ENCODE measurements at regions not wholly inside any gene's neighbourhood (a gene's known extent, or its start where the extent isn't known, plus 50 kb on each side); places are given as distances from the start of the nearest gene placed in this dataset.

- TF ChIP-seq CTCF (tag by site-specific recombination; IDR thresholded peaks at IDR 0.05) (no peak), SETDB1 (IDR thresholded peaks at IDR 0.05; ENCODE audit: insufficient read length, low read length) (no peak), ZNF23 (tag by site-specific recombination; IDR thresholded peaks at IDR 0.05; ENCODE audit: borderline replicate concordance) (no peak), ZBTB7A (tag by site-specific recombination; IDR thresholded peaks at IDR 0.05; ENCODE audit: low read depth) (no peak), ZNF221 (tag by site-specific recombination; IDR thresholded peaks at IDR 0.05; ENCODE audit: borderline replicate concordance) (no peak), ZNF701 (tag by site-specific recombination; IDR thresholded peaks at IDR 0.05) (no peak), AEBP2 (tag by site-specific recombination; IDR thresholded peaks at IDR 0.05; ENCODE audit: borderline replicate concordance) (no peak), ZNF660 (tag by site-specific recombination; IDR thresholded peaks at IDR 0.05) (no peak), ZNF449 (tag by site-specific recombination; IDR thresholded peaks at IDR 0.05) (no peak), GFI1B (tag by site-specific recombination; IDR thresholded peaks at IDR 0.05) (no peak), ZNF530 (tag by site-specific recombination; IDR thresholded peaks at IDR 0.05; ENCODE audit: low read depth) (no peak), ZNF341 (tag by site-specific recombination; IDR thresholded peaks at IDR 0.05; ENCODE audit: low read depth) (no peak)
Measured at GRCh38 chr6:108780784-108781183, 67.4 kb upstream of the ARMC2 start (continued).

GRCh38 chr6:108781419-108782100, 66.7 kb upstream of the ARMC2 start:
- Histone ChIP-seq H3K4me1 (ENCODE audit: control insufficient read depth, insufficient read depth, low read length) (peaks cover 6% of the 10 kb centered on the region), H3K4me3 (ENCODE audit: low read depth, low read length) (no peak overlapping the region), H3K36me3 (ENCODE audit: control insufficient read depth in 2 of 2, insufficient read depth in 1 of 2, low read length in 2 of 2) (no peaks in the 10 kb centered on the region), H3K27ac (ENCODE audit: extremely low read depth, low read depth, low read length) (no peak overlapping the region; the same call in 1 of the 2 replicates), H3K9me3 (ENCODE audit: control insufficient read depth, insufficient read depth, low read depth, low read length) (no peaks in the 10 kb centered on the region)
- CTCF ChIA-PET: interaction anchor here (0.6 to 1.6 kb wide), 24 partner anchors 16 to 876 kb away, joined by 3 to 12 read pairs (median 3); partner anchors contain the start of gene ARMC2
- POLR2A ChIA-PET: no interaction called here
- peak; percentile 92 for TF ChIP-seq ZSCAN4 (tag by site-specific recombination; IDR thresholded peaks at IDR 0.05)
- TF ChIP-seq YY1 (tag by site-specific recombination; IDR thresholded peaks at IDR 0.05): no peak
- peak; percentile 17; the same call in 1 of the 2 replicates for TF ChIP-seq ZNF341 (tag by site-specific recombination; IDR thresholded peaks at IDR 0.05; ENCODE audit: low read depth)

- Histone ChIP-seq H3K36me3 (ENCODE audit: control insufficient read depth in 2 of 2, insufficient read depth in 1 of 2, low read length in 2 of 2) (no peaks in the 10 kb centered on the region), H3K27ac (ENCODE audit: extremely low read depth, low read depth, low read length) (no peak overlapping the region; the same call in 1 of the 2 replicates), H3K4me3 (ENCODE audit: low read depth, low read length) (peak overlapping the region; percentile 40), H3K4me1 (ENCODE audit: control insufficient read depth, insufficient read depth, low read length) (peaks cover 6% of the 10 kb centered on the region), H3K9me3 (ENCODE audit: control insufficient read depth, insufficient read depth, low read depth, low read length) (no peaks in the 10 kb centered on the region)
- ChIA-PET CTCF (interaction anchor here (0.6 to 2.8 kb wide), 30 partner anchors 15 to 875 kb away, joined by 3 to 24 read pairs (median 3); partner anchors contain the start of gene ARMC2), POLR2A (interaction anchor here (1.5 kb wide), 1 partner anchor 222 kb away, joined by 6 read pairs; the partner anchor contains the start of gene FOXO3)
- TF ChIP-seq ZNF362 (tag by site-specific recombination; IDR thresholded peaks at IDR 0.05) (peak; percentile 46; the same call in 1 of the 2 replicates), KLF17 (tag by site-specific recombination; IDR thresholded peaks at IDR 0.05) (0 out of 2 replicates have a peak, but pooled peaks have one; percentile 21), ZFP37 (tag by site-specific recombination; IDR thresholded peaks at IDR 0.05) (0 out of 2 replicates have a peak, but pooled peaks have one; percentile 70), PRDM1 (tag by site-specific recombination; IDR thresholded peaks at IDR 0.05) (peak; percentile 91), ZBTB20 (tag by site-specific recombination; IDR thresholded peaks at IDR 0.05) (0 out of 2 replicates have a peak, but pooled peaks have one; percentile 8), ZNF654 (tag by site-specific recombination; IDR thresholded peaks at IDR 0.05; ENCODE audit: low read depth) (peak; percentile 98), ZNF629 (tag by site-specific recombination; IDR thresholded peaks at IDR 0.05) (peak; percentile 49; the same call in 1 of the 2 replicates), ZNF473 (tag by site-specific recombination; IDR thresholded peaks at IDR 0.05) (no peak)
Measured at GRCh38 chr6:108782179-108783041, 65.8 kb upstream of the ARMC2 start.

Measured in HEK293 (cell line).